GM21529 (cell line): ENCODE measurements at regions not wholly inside any gene's neighbourhood (a gene's known extent, or its start where the extent isn't known, plus 50 kb on each side); places are given as distances from the start of the nearest gene placed in this dataset.

ENCODE experiments used
- ATAC-seq: cut with Tn5 transposase; IDR thresholded peaks from one replicate; pipeline ENCODE4 v1.9.1; 2021; ENCODE audit not compliant: unreplicated experiment

DNA sequence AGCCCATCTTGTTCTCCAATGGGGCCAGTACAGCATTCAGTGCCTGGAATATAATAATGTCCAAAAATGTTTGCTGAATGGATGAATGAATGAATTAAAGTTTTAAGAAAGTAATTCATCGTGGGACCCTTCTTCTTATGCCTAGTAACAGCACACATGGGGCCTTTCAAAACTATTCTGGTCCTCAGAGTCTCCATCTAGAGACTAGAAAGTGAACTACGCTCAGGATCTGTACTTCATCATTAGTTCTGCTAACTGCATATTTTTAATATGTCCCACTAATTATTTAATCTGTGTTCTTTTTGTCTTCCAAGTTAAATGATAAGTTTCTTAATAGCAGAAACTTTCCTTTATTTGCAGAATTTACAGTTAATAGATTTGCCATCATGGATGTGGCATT, 172.5 kb downstream of the SMAD2 start:
- ATAC-seq, result no peak

DNA sequence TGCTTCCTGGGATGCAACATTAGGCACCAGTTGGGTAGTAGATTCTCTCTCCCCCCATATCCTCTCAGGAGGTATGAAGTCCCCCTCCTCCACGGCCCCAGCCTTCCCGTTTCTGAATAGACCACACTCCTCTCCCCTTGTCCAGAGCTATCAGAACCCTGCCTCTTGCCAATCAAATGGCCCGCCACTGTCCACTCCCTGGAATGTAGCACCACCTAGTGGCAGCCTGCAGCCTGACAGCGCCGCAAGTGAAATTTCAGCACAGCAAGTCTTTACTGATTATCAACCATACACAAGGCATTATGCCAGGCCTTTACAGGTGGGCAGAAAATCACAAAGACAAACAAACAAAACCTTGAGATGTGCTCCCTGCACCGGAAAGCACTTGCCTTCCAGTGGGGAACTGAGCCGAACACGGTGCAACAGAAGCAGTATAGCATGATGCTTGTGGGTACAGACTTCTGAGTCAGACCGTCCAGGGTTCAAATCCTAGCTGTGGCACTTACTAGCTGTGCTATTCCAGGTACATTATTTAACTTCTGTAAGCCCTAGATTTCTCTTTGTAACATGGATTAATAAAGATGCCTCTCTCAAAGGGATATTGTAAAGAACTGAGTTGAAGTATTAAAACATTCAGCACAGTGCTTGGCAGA, 174.0 kb downstream of the SMAD2 start:
- ATAC-seq, result no peak

GRCh38 chr18:47755102-47755456, 175.4 kb downstream of the SMAD2 start:
- no peak for ATAC-seq

GRCh38 chr18:47754311-47755101, 176.0 kb downstream of the SMAD2 start:
- ATAC-seq, result no peak

GRCh38 chr18:47752796-47753645, 177.4 kb downstream of the SMAD2 start:
- no peak for ATAC-seq

DNA sequence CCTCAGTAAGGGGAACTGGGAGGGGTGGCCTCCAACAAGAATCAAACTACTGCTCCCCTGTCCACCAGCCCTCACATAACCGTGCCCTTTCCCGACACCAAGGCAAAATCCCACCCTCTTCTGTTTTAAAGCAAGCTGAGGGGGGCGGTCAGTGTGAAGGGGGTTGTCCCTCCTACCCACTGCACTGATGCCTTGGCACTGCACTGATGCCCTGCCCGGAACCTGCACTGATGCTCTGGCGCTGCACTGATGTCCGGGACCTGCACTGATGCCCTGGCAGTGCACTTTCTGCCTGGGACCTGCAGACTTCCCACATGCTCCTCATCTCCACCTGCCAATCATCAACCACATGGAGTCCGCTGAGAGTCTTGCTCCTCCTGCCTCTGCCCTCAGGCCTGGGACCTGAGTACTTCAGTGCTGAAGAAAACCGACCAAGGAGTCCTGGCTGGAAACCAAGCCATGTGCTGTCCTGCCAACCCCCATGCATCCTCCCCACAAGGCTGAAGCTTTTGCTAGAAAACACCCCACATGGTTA, 179.5 kb downstream of the SMAD2 start:
- ATAC-seq, result no peak

DNA sequence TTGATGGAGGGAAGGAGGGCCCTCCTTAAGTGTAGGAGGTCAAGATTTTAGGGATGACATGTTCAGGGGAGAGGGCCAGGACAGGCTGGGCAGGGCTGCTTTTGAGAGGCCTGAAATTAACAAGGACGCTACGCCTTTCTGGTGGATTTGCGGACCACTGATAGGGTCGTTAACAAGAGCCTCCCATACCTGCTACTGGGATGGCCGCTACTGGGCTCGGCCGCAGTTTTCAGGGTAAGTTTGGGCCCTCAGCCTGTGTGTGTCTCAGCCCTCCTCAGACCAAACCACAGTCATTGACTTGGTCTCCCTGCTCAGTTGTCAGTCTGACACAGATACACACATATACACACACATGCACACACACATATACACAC, 180.9 kb downstream of the SMAD2 start:
- no peak for ATAC-seq

DNA sequence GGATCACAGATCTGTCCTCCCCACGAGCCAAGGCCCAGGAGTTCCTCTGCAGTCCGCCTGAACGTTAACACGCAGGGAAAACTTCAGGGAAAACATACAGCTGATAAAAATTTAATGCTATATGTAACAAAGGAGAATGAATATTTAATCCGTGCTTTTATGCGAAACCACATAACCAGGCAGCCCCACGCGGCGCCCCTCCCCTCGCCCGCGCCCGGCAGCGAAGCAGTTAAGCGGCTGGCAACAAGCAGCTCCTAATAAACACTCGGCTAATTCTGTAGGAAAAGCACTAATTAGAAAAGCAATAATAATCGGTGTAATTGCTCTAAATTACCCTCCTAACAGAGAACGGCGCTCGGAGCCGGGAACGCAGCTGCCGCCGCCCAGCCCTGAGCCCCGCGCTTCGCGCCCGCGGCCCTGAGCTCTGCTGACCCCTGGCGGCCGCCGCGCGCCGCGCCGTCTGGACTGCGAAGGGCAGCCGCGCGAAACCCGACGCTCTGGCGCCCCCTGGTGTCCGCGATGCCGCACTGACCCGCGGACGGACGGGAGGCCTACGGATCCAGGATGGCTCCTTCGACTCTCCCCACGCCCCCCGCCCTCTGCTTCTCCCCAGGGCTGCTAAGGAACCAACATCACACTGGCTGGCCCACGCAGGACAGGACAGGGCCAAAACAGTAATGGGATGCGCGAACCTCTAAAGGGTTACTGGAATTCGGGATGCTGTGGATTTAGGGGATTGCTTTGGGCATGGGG, 181.4 kb downstream of the SMAD2 start:
- ATAC-seq, result peak; percentile 85

- ATAC-seq, result no peak
Observed at GRCh38 chr18:47748093-47748796, 182.2 kb downstream of the SMAD2 start.

DNA sequence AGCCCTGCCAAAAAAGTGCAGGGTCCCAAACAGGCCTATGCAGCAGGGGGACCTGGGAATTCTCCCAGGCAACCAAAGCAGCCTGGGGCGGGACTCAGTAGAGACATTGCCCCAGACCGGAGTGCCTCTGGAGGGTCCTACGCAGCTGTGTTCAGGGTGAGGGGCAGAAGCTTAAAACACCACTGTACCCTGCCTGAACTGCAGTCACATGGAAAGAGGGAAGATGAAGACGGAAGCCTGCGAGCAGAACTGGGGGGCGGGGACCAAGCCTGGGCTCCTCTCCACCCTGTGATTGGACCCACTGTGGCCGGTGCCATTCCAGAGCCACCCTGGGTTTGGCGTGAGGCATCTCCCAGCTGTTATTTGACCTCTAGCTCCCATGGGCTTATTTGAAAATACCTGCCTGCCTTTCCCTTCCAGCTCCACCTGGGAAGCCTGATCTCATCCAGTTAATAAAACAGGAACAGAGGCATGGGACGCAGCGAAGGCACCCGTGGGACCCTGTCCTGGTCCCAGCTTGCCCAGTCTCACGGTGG, 183.1 kb downstream of the SMAD2 start:
- ATAC-seq, result no peak

GRCh38 chr18:47746615-47747014, 183.8 kb downstream of the SMAD2 start:
- no peak for ATAC-seq

DNA sequence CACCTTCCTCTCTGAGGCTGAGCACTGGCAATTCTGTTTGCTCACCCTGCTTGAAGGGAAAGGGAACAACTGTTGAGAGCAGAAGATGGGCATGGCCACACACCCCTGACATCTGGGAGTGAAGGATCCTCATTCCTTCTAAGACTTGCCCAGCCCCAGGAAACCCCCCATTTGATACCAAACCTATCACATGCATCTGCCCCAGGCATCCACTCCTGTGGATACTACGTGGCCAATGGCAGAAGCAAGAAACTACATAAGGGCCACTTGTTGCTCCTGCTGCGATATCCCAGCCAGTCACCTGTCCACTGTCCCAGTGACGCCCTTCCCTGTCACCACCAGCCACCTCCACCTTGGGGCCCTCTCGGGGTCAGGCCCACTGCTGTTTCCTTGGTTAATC, 185.2 kb downstream of the SMAD2 start:
- no peak for ATAC-seq

DNA sequence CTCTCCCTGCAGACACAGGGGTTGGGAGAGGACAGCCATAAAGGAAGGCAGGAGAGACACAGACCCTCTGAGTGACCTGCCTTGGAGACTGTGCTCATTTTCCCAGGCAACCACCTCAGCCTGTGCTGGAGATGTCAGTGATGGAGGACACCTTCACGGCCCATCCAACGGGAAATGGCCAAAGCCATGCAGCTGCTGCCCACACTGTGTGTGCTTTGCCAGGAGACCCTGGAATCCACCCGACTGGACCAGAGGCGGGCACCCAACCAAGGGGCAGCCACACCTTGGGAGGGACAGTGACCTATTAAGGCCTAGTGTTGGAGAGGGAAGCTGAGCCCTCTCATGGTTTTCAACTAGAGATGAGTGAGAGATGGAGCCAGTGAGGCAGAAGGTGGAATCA, 192.5 kb downstream of the SMAD2 start:
- ATAC-seq, result no peak

- no peak for ATAC-seq
Observed at GRCh38 chr18:47737198-47737830, 193.1 kb downstream of the SMAD2 start.

GRCh38 chr18:47736376-47737140, 193.9 kb downstream of the SMAD2 start:
- ATAC-seq, result no peak

- ATAC-seq, result no peak
Observed at GRCh38 chr18:47735041-47735702, 195.3 kb downstream of the SMAD2 start.

DNA sequence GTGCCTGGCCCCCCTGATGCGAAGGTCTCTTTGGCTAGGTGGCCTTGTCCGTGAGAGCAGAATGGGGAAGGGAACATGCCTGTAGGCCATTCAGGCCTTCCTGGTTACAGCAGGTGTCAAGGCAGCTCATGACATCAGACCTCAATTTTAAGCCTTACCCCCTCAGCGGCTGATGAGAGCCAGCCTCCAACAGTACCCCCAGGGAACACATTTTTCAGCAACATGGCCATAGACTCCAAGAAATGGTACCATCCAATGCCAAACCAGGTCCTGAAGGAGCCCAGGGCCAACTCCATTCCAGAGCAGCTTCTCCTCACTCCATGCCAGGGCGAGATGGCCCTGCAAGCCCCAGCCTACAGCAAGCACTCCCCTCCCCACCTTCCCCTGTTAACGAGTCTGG, 199.2 kb downstream of the SMAD2 start:
- ATAC-seq, result no peak

- ATAC-seq, result no peak
Observed at GRCh38 chr18:47730795-47731194, 199.7 kb downstream of the SMAD2 start.
